CD4-positive, alpha-beta T cell (primary cell): ENCODE measurements at regions not wholly inside any gene's neighbourhood (a gene's known extent, or its start where the extent isn't known, plus 50 kb on each side); places are given as distances from the start of the nearest gene placed in this dataset.
"Not testable (repeated sequence)": the region's sequence is repeated elsewhere in the genome, so short reads cannot be mapped to it uniquely, and the experiment has no call there.

Source experiments
- ATAC-seq: fragments of 200-7000 bp; cut with Tn5 transposase; one replicate; pipeline ENCODE4 v1.10.0; 2022; ENCODE audit warnings: mild to moderate bottlenecking; ENCODE audit not compliant: poor library complexity
- CTCF ChIA-PET: fragments of 350-600 bp; sonication (Branson Sonifier 250); formaldehyde crosslinking; loops from one replicate; lab custom pipeline; 2021; ENCODE audit warnings: antibody characterized with exemption, inconsistent platforms; lab: Charles Lee
- POLR2A ChIA-PET: fragments of 350-600 bp; sonication (Branson Sonifier 250); formaldehyde crosslinking; loops from one replicate; lab custom pipeline; 2021; ENCODE audit warnings: antibody characterized with exemption, inconsistent platforms; lab: Charles Lee
- DNase-seq, 14 experiments: peaks; one replicate each; pipeline ENCODE4 v3.0.0-alpha.2; 2013 to 2020; ENCODE audit warnings: mixed read lengths in 2 of 14
- H3K27ac ChIP-seq, 2 donors: one replicate each; pipeline versions ENCODE4 v1.5.1 to v1.7.0; 2013; ENCODE audit warnings: low read length in 2 of 2, low read depth in 1 of 2, mild to moderate bottlenecking in 1 of 2
- H3K27me3 ChIP-seq, 2 experiments: 1 replicate in 1 of 2; 2 replicates in 1 of 2; pipeline versions ENCODE4 v1.6.1 to v1.7.0; 2013; ENCODE audit warnings: low read length in 2 of 2, control low read depth in 1 of 2, mild to moderate bottlenecking in 1 of 2, moderate library complexity in 1 of 2; ENCODE audit not compliant: insufficient read depth in 2 of 2, control insufficient read depth in 1 of 2
- H3K36me3 ChIP-seq: one replicate; pipeline ENCODE4 v1.6.1; 2013; ENCODE audit warnings: low read length, control low read depth; ENCODE audit not compliant: insufficient read depth
- H3K4me1 ChIP-seq: one replicate; pipeline ENCODE4 v1.6.1; 2013; ENCODE audit warnings: low read length, control low read depth; ENCODE audit not compliant: insufficient read depth
- H3K4me3 ChIP-seq: one replicate; pipeline ENCODE4 v1.5.1; 2013; ENCODE audit warnings: mild to moderate bottlenecking, low read length, moderate library complexity
- H3K9me3 ChIP-seq, 2 experiments: 1 replicate in 1 of 2; 2 replicates in 1 of 2; pipeline versions ENCODE4 v1.6.1 to v1.7.0; 2013; ENCODE audit warnings: low read length in 2 of 2, mild to moderate bottlenecking in 2 of 2, control low read depth in 1 of 2, moderate library complexity in 1 of 2; ENCODE audit not compliant: control insufficient read depth in 1 of 2, insufficient read depth in 1 of 2
- H3K27ac Mint-ChIP-seq: one replicate; pipeline ENCODE4 v1.8.0; 2020; ENCODE audit warnings: mixed read lengths
- H3K27me3 Mint-ChIP-seq: one replicate; pipeline ENCODE4 v1.8.0; 2021; ENCODE audit warnings: mixed read lengths
- H3K36me3 Mint-ChIP-seq: one replicate; pipeline ENCODE4 v1.8.0; 2021; ENCODE audit warnings: low read depth, mixed read lengths
- H3K4me1 Mint-ChIP-seq: one replicate; pipeline ENCODE4 v1.8.0; 2021; ENCODE audit warnings: low read depth, mixed read lengths
- H3K4me3 Mint-ChIP-seq: one replicate; pipeline ENCODE4 v1.8.0; 2020; ENCODE audit warnings: mild to moderate bottlenecking, mixed read lengths
- H3K9me3 Mint-ChIP-seq: one replicate; pipeline ENCODE4 v1.8.0; 2020; ENCODE audit warnings: mixed read lengths
- intact Hi-C, 2 experiments: fragments of 100-400 bp; cut with DNase I in 1 of 2; cut with micrococcal nuclease in 1 of 2; formaldehyde crosslinking; loops; one replicate each; pipeline versions ENCODE4 v1.15.1 to v1.9.0; 2023 to 2025; cut with DNase I, micrococcal nuclease
- TF ChIP-seq, protein P1 (sequence below): fragments of 200-600 bp; IDR thresholded peaks from one replicate; pipeline ENCODE4 v1.8.0; 2022; ENCODE audit warnings: antibody characterized with exemption, mild to moderate bottlenecking

DNA sequence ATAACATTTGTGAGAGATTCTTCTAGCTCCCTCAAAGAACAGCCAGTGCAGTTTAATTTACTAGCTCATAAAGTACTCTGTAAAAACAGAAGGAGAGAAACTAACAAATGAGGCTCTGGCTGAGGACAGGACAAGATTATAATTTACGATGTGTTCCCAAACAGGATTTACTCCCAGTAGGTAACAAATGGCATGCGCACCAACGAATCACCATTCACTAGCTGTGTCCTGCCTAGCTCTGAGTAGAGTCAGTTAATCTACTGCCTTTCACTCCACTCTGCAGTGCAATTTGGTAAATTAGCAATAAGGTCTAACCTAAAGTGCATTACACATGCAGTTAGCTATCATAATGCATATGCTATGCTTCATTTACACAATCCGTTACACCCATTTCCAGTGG lies 497.4 kb upstream of the CCNG1 start:
- intact Hi-C loops: no loop called here
- H3K9me3 ChIP-seq: peaks cover 0 to 9% of the 10 kb centered on the region in 2 experiments
- TF ChIP-seq, protein P1, sequence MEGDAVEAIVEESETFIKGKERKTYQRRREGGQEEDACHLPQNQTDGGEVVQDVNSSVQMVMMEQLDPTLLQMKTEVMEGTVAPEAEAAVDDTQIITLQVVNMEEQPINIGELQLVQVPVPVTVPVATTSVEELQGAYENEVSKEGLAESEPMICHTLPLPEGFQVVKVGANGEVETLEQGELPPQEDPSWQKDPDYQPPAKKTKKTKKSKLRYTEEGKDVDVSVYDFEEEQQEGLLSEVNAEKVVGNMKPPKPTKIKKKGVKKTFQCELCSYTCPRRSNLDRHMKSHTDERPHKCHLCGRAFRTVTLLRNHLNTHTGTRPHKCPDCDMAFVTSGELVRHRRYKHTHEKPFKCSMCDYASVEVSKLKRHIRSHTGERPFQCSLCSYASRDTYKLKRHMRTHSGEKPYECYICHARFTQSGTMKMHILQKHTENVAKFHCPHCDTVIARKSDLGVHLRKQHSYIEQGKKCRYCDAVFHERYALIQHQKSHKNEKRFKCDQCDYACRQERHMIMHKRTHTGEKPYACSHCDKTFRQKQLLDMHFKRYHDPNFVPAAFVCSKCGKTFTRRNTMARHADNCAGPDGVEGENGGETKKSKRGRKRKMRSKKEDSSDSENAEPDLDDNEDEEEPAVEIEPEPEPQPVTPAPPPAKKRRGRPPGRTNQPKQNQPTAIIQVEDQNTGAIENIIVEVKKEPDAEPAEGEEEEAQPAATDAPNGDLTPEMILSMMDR: no peak
- H3K4me3 ChIP-seq: no peak overlapping the region
- no peak overlapping the region for H3K27ac Mint-ChIP-seq
- ChIA-PET POLR2A (no interaction called here), CTCF (no interaction called here)
- H3K4me3 Mint-ChIP-seq: no peak overlapping the region
- H3K4me1 ChIP-seq: no peaks in the 10 kb centered on the region
- H3K27me3 Mint-ChIP-seq: no peaks in the 10 kb centered on the region
- no peaks in the 10 kb centered on the region for H3K36me3 Mint-ChIP-seq
- ATAC-seq (no peak), DNase-seq (no peak)
- H3K36me3 ChIP-seq: no peaks in the 10 kb centered on the region
- H3K9me3 Mint-ChIP-seq: peaks cover 10% of the 10 kb centered on the region
- no peak overlapping the region for H3K27ac ChIP-seq
- H3K27me3 ChIP-seq: no peaks in the 10 kb centered on the region
- no peaks in the 10 kb centered on the region for H3K4me1 Mint-ChIP-seq

DNA sequence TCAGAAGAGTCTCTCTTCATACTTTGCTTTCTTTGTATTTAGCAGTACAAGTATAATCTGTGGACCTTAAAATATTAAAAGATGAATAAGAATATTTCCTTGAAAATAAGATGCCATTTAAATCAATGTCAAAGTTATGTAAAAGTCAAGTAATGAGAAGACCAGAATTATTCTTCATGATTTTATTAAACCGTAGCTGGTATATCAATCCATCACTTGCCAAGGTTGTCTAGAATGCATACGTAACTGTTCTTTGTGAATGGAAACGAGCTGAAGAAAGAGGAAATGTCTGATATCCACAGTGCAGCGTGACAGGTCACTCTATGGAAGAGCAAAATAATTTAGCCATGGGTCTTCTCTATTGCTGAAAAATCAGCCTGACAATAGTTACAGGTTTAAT lies 488.7 kb upstream of the CCNG1 start:
- no peak overlapping the region for H3K4me3 Mint-ChIP-seq
- CTCF ChIA-PET: no interaction called here

GRCh38 chr5:162956570-162956969 lies 480.8 kb upstream of the CCNG1 start:
- Histone ChIP-seq H3K36me3 (no peaks in the 10 kb centered on the region), H3K9me3 (peaks cover 0 to 3% of the 10 kb centered on the region in 2 experiments), H3K4me3 (no peak overlapping the region), H3K27me3 (no peaks in the 10 kb centered on the region), H3K27ac (no peak overlapping the region), H3K4me1 (no peaks in the 10 kb centered on the region)
- Mint-ChIP-seq H3K4me1 (no peaks in the 10 kb centered on the region), H3K4me3 (no peak overlapping the region), H3K27ac (no peak overlapping the region), H3K36me3 (no peaks in the 10 kb centered on the region), H3K27me3 (no peaks in the 10 kb centered on the region), H3K9me3 (peaks cover 7% of the 10 kb centered on the region)
- ATAC-seq: no peak
- ChIA-PET POLR2A (no interaction called here), CTCF (no interaction called here)
- intact Hi-C loops: no loop called here
- DNase-seq: no peak
- TF ChIP-seq, protein P1: no peak

More for the DNA sequence above, 488.7 kb upstream of the CCNG1 start:
- H3K9me3 Mint-ChIP-seq: peaks cover 6% of the 10 kb centered on the region
- TF ChIP-seq, protein P1: no peak
- H3K27ac Mint-ChIP-seq: no peak overlapping the region
- H3K4me1 Mint-ChIP-seq: no peaks in the 10 kb centered on the region
- Histone ChIP-seq H3K4me3 (no peak overlapping the region), H3K27me3 (no peaks in the 10 kb centered on the region), H3K4me1 (no peaks in the 10 kb centered on the region), H3K9me3 (peaks cover 0 to 6% of the 10 kb centered on the region in 2 experiments), H3K27ac (no peak overlapping the region), H3K36me3 (no peaks in the 10 kb centered on the region)
- intact Hi-C loops: no loop called here
- POLR2A ChIA-PET: no interaction called here
- no peaks in the 10 kb centered on the region for H3K27me3 Mint-ChIP-seq
- ATAC-seq (no peak), DNase-seq (no peak)
- no peaks in the 10 kb centered on the region for H3K36me3 Mint-ChIP-seq

- H3K9me3 Mint-ChIP-seq, H3K27ac ChIP-seq, ATAC-seq, H3K27ac Mint-ChIP-seq, H3K4me1 ChIP-seq, H3K27me3 ChIP-seq, DNase-seq, CTCF ChIA-PET, H3K27me3 Mint-ChIP-seq, intact Hi-C loops, POLR2A ChIA-PET, H3K4me1 Mint-ChIP-seq, H3K4me3 Mint-ChIP-seq, H3K36me3 ChIP-seq, H3K4me3 ChIP-seq, H3K36me3 Mint-ChIP-seq: not testable (repeated sequence)
- H3K9me3 ChIP-seq: peaks cover 10 to 12% of the 10 kb centered on the region in 2 experiments
Measured at GRCh38 chr5:162964144-162964543, 473.3 kb upstream of the CCNG1 start.
